SK-N-SH treated with all-trans-retinoic acid at 6 μM for 48 hours (cell line): ENCODE measurements at regions not wholly inside any gene's neighbourhood (a gene's known extent, or its start where the extent isn't known, plus 50 kb on each side); places are given as distances from the start of the nearest gene placed in this dataset.

Source experiments
- ATAC-seq: fragments of 200-7000 bp; cut with Tn5 transposase; 3 replicates; pipeline ENCODE4 v1.9.1; 2020; ENCODE audit warnings: mild to moderate bottlenecking, moderate library complexity
- ARNTL ChIP-seq: fragments of 450-650 bp; formaldehyde crosslinking; IDR thresholded peaks from 2 replicates; pipeline ENCODE4 v1.5.0; 2020; ENCODE audit warnings: low read depth, mild to moderate bottlenecking, moderate library complexity, borderline replicate concordance
- CSDC2 ChIP-seq: fragments of 250-450 bp; sonication (Bioruptor Pico); IDR thresholded peaks from 2 replicates; pipeline ENCODE4 v1.5.0; 2020; ENCODE audit warnings: mild to moderate bottlenecking, moderate library complexity
- CSRNP3 ChIP-seq: fragments of 250-450 bp; sonication (Bioruptor Pico); IDR thresholded peaks from 2 replicates; pipeline ENCODE4 v1.5.1; 2021; ENCODE audit warnings: mild to moderate bottlenecking, moderate library complexity
- GLIS3 ChIP-seq: fragments of 250-450 bp; sonication (Bioruptor Pico); IDR thresholded peaks from 2 replicates; pipeline ENCODE4 v1.5.0; 2020; ENCODE audit warnings: mild to moderate bottlenecking, moderate library complexity
- ISL1 ChIP-seq: fragments of 250-450 bp; sonication (Bioruptor Pico); IDR thresholded peaks from 2 replicates; pipeline ENCODE4 v2.1.2; 2022; ENCODE audit warnings: mild to moderate bottlenecking, moderate library complexity
- PPARA ChIP-seq: fragments of 250-450 bp; sonication (Bioruptor Pico); IDR thresholded peaks from 2 replicates; pipeline ENCODE4 v1.5.0; 2020; ENCODE audit warnings: mild to moderate bottlenecking, borderline replicate concordance
- SNAI2 ChIP-seq: fragments of 250-450 bp; sonication (Bioruptor Pico); IDR thresholded peaks from 2 replicates; pipeline ENCODE4 v1.5.0; 2020; ENCODE audit warnings: mild to moderate bottlenecking, moderate library complexity
- TOX ChIP-seq: fragments of 250-450 bp; sonication (Bioruptor Pico); IDR thresholded peaks from 2 replicates; pipeline ENCODE4 v1.8.0; 2021; ENCODE audit warnings: mild to moderate bottlenecking, moderate library complexity, borderline replicate concordance
- TSHZ2 ChIP-seq: fragments of 250-450 bp; sonication (Bioruptor Pico); IDR thresholded peaks from 2 replicates; pipeline ENCODE4 v1.5.0; 2020; ENCODE audit warnings: mild to moderate bottlenecking, moderate library complexity
- ZC3H10 ChIP-seq: fragments of 250-450 bp; sonication (Bioruptor Pico); IDR thresholded peaks from 2 replicates; pipeline ENCODE4 v1.5.1; 2021; ENCODE audit warnings: mild to moderate bottlenecking, moderate library complexity
- ZFP3 ChIP-seq: fragments of 250-450 bp; sonication (Bioruptor Pico); IDR thresholded peaks from 2 replicates; pipeline ENCODE4 v1.5.0; 2020; ENCODE audit warnings: mild to moderate bottlenecking, moderate library complexity
- ZFP30 ChIP-seq: fragments of 450-650 bp; formaldehyde crosslinking; IDR thresholded peaks from 2 replicates; pipeline ENCODE4 v1.5.0; 2022; ENCODE audit warnings: mild to moderate bottlenecking, moderate library complexity
- ZNF565 ChIP-seq: fragments of 450-650 bp; formaldehyde crosslinking; conservative IDR thresholded peaks from 2 replicates; pipeline ENCODE4 v1.5.0; 2020; ENCODE audit warnings: low read depth, mild to moderate bottlenecking, moderate library complexity
- ZNF70 ChIP-seq: fragments of 450-650 bp; formaldehyde crosslinking; IDR thresholded peaks from 2 replicates; pipeline ENCODE4 v1.5.0; 2020; ENCODE audit warnings: mild to moderate bottlenecking, moderate library complexity
- ZNF8 ChIP-seq: fragments of 450-650 bp; formaldehyde crosslinking; IDR thresholded peaks from 2 replicates; pipeline ENCODE4 v1.5.0; 2020; ENCODE audit warnings: mild to moderate bottlenecking, moderate library complexity
- TF ChIP-seq, protein P1 (sequence below): fragments of 250-450 bp; sonication (Bioruptor Pico); IDR thresholded peaks from 2 replicates; pipeline ENCODE4 v1.8.0; 2020; ENCODE audit warnings: mild to moderate bottlenecking, moderate library complexity, borderline replicate concordance
- TF ChIP-seq, protein P2 (sequence below): fragments of 250-450 bp; sonication (Bioruptor Pico); IDR thresholded peaks from 2 replicates; pipeline ENCODE4 v1.5.1; 2020; ENCODE audit warnings: low read depth, mild to moderate bottlenecking, moderate library complexity

DNA sequence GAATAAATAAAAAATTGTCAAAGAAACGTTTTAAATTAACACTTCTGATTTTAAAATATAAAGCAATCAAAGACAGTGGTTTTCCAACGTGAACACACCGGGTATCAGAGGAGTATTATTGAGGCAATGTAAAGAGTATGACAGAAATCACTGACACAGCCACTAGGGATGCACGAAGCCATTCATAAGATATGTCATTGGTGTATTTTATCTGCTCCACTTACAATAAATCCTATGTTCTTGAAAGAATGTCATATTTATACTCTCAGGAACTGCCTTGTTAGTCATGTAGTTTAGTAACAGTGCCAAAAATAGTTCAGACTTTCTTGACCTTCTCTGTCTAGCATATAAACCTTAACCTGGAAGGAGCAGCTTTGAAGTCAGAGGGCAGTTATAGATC is 835.0 kb upstream of the NCAM2 start:
- TF ChIP-seq, protein P1, sequence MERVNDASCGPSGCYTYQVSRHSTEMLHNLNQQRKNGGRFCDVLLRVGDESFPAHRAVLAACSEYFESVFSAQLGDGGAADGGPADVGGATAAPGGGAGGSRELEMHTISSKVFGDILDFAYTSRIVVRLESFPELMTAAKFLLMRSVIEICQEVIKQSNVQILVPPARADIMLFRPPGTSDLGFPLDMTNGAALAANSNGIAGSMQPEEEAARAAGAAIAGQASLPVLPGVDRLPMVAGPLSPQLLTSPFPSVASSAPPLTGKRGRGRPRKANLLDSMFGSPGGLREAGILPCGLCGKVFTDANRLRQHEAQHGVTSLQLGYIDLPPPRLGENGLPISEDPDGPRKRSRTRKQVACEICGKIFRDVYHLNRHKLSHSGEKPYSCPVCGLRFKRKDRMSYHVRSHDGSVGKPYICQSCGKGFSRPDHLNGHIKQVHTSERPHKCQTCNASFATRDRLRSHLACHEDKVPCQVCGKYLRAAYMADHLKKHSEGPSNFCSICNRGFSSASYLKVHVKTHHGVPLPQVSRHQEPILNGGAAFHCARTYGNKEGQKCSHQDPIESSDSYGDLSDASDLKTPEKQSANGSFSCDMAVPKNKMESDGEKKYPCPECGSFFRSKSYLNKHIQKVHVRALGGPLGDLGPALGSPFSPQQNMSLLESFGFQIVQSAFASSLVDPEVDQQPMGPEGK: no peak
- no peak for TF ChIP-seq CSRNP3
- TF ChIP-seq, all 23 proteins: peak for 0
- no peak for ATAC-seq

- TF ChIP-seq CSDC2: no peak
- ATAC-seq: no peak
Observed at GRCh38 chr21:20167059-20167458, 831.1 kb upstream of the NCAM2 start.

- no peak for ATAC-seq
- TF ChIP-seq ZFP3 (CRISPR knock-in tag) (no peak), CSRNP3 (no peak), ARNTL (CRISPR knock-in tag) (no peak), SNAI2 (no peak), ZNF565 (no peak), ZNF8 (CRISPR knock-in tag) (no peak), ISL1 (CRISPR knock-in tag) (no peak), CSDC2 (no peak), ZNF70 (no peak), TSHZ2 (CRISPR knock-in tag) (no peak), TOX (no peak), GLIS3 (CRISPR knock-in tag) (no peak), ZFP30 (CRISPR knock-in tag) (no peak), ZC3H10 (CRISPR knock-in tag) (no peak), PPARA (no peak)
- TF ChIP-seq, protein P1: no peak
- TF ChIP-seq, protein P2, sequence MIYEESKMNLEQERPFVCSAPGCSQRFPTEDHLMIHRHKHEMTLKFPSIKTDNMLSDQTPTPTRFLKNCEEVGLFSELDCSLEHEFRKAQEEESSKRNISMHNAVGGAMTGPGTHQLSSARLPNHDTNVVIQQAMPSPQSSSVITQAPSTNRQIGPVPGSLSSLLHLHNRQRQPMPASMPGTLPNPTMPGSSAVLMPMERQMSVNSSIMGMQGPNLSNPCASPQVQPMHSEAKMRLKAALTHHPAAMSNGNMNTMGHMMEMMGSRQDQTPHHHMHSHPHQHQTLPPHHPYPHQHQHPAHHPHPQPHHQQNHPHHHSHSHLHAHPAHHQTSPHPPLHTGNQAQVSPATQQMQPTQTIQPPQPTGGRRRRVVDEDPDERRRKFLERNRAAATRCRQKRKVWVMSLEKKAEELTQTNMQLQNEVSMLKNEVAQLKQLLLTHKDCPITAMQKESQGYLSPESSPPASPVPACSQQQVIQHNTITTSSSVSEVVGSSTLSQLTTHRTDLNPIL: no peak
Observed at GRCh38 chr21:20169812-20170576, 828.2 kb upstream of the NCAM2 start.

- no peak for TF ChIP-seq ZC3H10 (CRISPR knock-in tag)
Observed at GRCh38 chr21:20186186-20186585, 812.0 kb upstream of the NCAM2 start.

More at GRCh38 chr21:20186186-20186585, 812.0 kb upstream of the NCAM2 start:
- no peak for ATAC-seq
